K562 (cell line): ENCODE measurements at regions not wholly inside any gene's neighbourhood (a gene's known extent, or its start where the extent isn't known, plus 50 kb on each side); places are given as distances from the start of the nearest gene placed in this dataset.

Experiments
- CBFA2T2 ChIP-seq: fragments of 450-650 bp; conservative IDR thresholded peaks from 2 replicates; pipeline ENCODE4 v1.6.1; 2017; ENCODE audit warnings: mild to moderate bottlenecking
- CTCFL ChIP-seq: IDR thresholded peaks from 2 replicates; pipeline ENCODE4 v1.6.1; 2011; ENCODE audit warnings: borderline replicate concordance, low read depth, mild to moderate bottlenecking, moderate library complexity, low read length; ENCODE audit not compliant: insufficient read depth, poor library complexity, severe bottlenecking
- E2F4 ChIP-seq: sonication (generic); formaldehyde crosslinking; IDR thresholded peaks from 2 replicates; pipeline ENCODE4 v1.8.0; 2022; ENCODE audit warnings: mild to moderate bottlenecking, low read depth, missing genetic modification reagents
- FOXA1 ChIP-seq: fragments of 450-650 bp; IDR thresholded peaks from 2 replicates; pipeline ENCODE4 v1.6.1; 2016; ENCODE audit warnings: mild to moderate bottlenecking, borderline replicate concordance
- ID3 ChIP-seq, 2 experiments: fragments of 250-450 bp in 1 of 2; fragments of 450-650 bp in 1 of 2; sonication (Bioruptor Pico) in 1 of 2; IDR thresholded peaks; 2 replicates each; pipeline versions ENCODE4 v1.6.1 to v1.8.0; 2016 to 2021; ENCODE audit warnings: mild to moderate bottlenecking in 2 of 2, moderate library complexity in 2 of 2, missing compliant biosample characterization in 1 of 2, missing genetic modification characterization in 1 of 2
- MTA1 ChIP-seq: fragments of 450-650 bp; IDR thresholded peaks from 2 replicates; pipeline ENCODE4 v1.6.1; 2017; ENCODE audit warnings: borderline replicate concordance
- NRF1 ChIP-seq, 2 experiments: fragments of 450-650 bp; IDR thresholded peaks in 1 of 2; conservative IDR thresholded peaks in 1 of 2; 2 replicates each; pipeline ENCODE4 v1.6.1; 2014; ENCODE audit warnings: mild to moderate bottlenecking in 2 of 2
- POLR2AphosphoS5 ChIP-seq: IDR thresholded peaks from 2 replicates; pipeline ENCODE4 v1.6.1; 2011; ENCODE audit warnings: mild to moderate bottlenecking, low read depth, low read length, moderate library complexity; ENCODE audit not compliant: control insufficient read depth, insufficient read depth
- RBM22 ChIP-seq: fragments of 200-400 bp; formaldehyde crosslinking; IDR thresholded peaks from 2 replicates; pipeline ENCODE4 v1.6.1; 2018; ENCODE audit warnings: low read length, low read depth; ENCODE audit not compliant: poor library complexity, severe bottlenecking
- RBM34 ChIP-seq: fragments of 200-400 bp; formaldehyde crosslinking; IDR thresholded peaks from 2 replicates; pipeline ENCODE4 v1.6.1; 2018; ENCODE audit warnings: low read length, borderline replicate concordance; ENCODE audit not compliant: insufficient read depth
- RERE ChIP-seq: sonication (generic); formaldehyde crosslinking; IDR thresholded peaks from 2 replicates; pipeline ENCODE4 v1.8.0; 2023; ENCODE audit warnings: missing genetic modification reagents, mild to moderate bottlenecking, borderline replicate concordance
- SMC3 ChIP-seq: conservative IDR thresholded peaks from 2 replicates; pipeline ENCODE4 v1.6.1; 2011; ENCODE audit warnings: low read depth, low read length, improper control_type of control experiment; ENCODE audit not compliant: insufficient read depth
- TGIF2 ChIP-seq: sonication (generic); formaldehyde crosslinking; IDR thresholded peaks from 2 replicates; pipeline ENCODE4 v1.8.1; 2022; ENCODE audit warnings: mild to moderate bottlenecking, missing genetic modification reagents, moderate library complexity
- ZBTB1 ChIP-seq: sonication (generic); formaldehyde crosslinking; IDR thresholded peaks from 2 replicates; pipeline ENCODE4 v1.8.1; 2023; ENCODE audit warnings: missing genetic modification reagents, low read depth, mild to moderate bottlenecking, borderline replicate concordance
- ZC3H8 ChIP-seq: fragments of 450-650 bp; IDR thresholded peaks from 2 replicates; pipeline ENCODE4 v1.6.1; 2017
- ZNF140 ChIP-seq: fragments of 250-450 bp; sonication (Bioruptor Pico); IDR thresholded peaks from 2 replicates; pipeline ENCODE4 v1.8.0; 2021; ENCODE audit warnings: moderate library complexity, mild to moderate bottlenecking, inconsistent platforms
- ZNF165 ChIP-seq: fragments of 250-450 bp; sonication (Bioruptor Pico); IDR thresholded peaks from 2 replicates; pipeline ENCODE4 v1.4.0; 2020; ENCODE audit warnings: borderline replicate concordance
- ZNF583 ChIP-seq: fragments of 250-450 bp; sonication (Bioruptor Pico); IDR thresholded peaks from 2 replicates; pipeline ENCODE4 v1.4.0; 2020
- ZZZ3 ChIP-seq: fragments of 450-650 bp; IDR thresholded peaks from 2 replicates; pipeline ENCODE4 v1.6.1; 2016; ENCODE audit warnings: antibody characterized with exemption, mild to moderate bottlenecking, moderate library complexity

GRCh38 chr10:21097926-21098355 lies 200.8 kb upstream of the NEBL start (continued):
- TF ChIP-seq RBM22: no peak
- no peak for TF ChIP-seq TGIF2 (CRISPR knock-in tag)
- no peak for TF ChIP-seq ZNF140 (CRISPR knock-in tag)
- peak; percentile 71; the same call in 1 of the 2 replicates for TF ChIP-seq ZNF583 (CRISPR knock-in tag)
- TF ChIP-seq E2F4 (CRISPR knock-in tag): no peak
- TF ChIP-seq CBFA2T2: no peak
- TF ChIP-seq ID3 (CRISPR knock-in tag; IDR thresholded peaks at IDR 0.05): no peak
- no peak for TF ChIP-seq ID3 (tag; IDR thresholded peaks at IDR 0.05)
- no peak for TF ChIP-seq NRF1 (conservative IDR thresholded peaks at IDR 0.05 in 1 of 2, IDR thresholded peaks at IDR 0.05 in 1 of 2)
- no peak for TF ChIP-seq CTCFL
- TF ChIP-seq ZBTB1: no peak
- TF ChIP-seq ZZZ3: no peak
- no peak for TF ChIP-seq MTA1
- TF ChIP-seq POLR2AphosphoS5: no peak
- 0 out of 2 replicates have a peak, but pooled peaks have one; percentile 11 for TF ChIP-seq ZNF165 (CRISPR knock-in tag)
- TF ChIP-seq SMC3: no peak
- no peak for TF ChIP-seq RERE (CRISPR knock-in tag)
- no peak; the same call in 1 of the 2 replicates for TF ChIP-seq ZC3H8
- TF ChIP-seq RBM34: no peak
- TF ChIP-seq FOXA1: no peak
